ENCODE measurements at regions not wholly inside any gene's neighbourhood (a gene's known extent, or its start where the extent isn't known, plus 50 kb on each side); places are given as distances from the start of the nearest gene placed in this dataset.
"Not testable (repeated sequence)": the region's sequence is repeated elsewhere in the genome, so short reads cannot be mapped to it uniquely, and the experiment has no call there.

DNA sequence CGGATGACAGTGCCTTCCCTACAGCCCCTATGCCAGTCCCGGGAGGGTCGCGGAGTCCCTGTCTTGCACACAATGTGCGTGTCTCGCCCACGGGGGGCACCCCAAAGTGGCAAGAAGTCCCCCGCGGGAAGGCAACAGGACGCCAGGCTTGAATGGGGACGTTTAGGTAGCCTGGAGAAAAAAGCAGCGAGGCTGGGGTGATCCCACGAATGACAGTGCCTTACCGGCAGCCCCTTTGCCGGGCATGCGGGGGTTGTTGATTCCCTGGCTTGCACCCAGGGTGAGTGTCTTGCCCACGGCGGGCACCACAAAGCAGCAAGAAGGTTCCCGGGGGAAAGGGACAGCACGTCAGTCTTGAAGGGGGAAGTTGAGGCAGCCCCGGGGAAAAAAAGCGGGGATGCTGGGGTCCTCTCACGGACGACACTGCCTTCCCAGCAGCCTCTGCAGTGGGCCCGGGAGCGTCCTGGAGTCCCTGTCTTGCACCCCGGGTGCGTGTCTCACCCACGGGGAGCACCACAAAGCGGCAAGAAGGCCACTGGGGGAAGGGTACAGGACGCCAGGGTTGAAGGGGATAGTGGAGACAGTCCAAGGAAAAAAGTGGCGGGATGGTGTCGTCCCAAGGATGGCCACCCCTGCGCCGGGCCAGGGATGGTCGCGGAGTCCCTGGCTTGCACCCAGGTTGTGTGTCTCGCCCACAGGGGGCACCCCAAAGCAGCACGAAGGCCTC is 156.8 kb upstream of the ALG10B start:
- no peak for ATAC-seq

DNA sequence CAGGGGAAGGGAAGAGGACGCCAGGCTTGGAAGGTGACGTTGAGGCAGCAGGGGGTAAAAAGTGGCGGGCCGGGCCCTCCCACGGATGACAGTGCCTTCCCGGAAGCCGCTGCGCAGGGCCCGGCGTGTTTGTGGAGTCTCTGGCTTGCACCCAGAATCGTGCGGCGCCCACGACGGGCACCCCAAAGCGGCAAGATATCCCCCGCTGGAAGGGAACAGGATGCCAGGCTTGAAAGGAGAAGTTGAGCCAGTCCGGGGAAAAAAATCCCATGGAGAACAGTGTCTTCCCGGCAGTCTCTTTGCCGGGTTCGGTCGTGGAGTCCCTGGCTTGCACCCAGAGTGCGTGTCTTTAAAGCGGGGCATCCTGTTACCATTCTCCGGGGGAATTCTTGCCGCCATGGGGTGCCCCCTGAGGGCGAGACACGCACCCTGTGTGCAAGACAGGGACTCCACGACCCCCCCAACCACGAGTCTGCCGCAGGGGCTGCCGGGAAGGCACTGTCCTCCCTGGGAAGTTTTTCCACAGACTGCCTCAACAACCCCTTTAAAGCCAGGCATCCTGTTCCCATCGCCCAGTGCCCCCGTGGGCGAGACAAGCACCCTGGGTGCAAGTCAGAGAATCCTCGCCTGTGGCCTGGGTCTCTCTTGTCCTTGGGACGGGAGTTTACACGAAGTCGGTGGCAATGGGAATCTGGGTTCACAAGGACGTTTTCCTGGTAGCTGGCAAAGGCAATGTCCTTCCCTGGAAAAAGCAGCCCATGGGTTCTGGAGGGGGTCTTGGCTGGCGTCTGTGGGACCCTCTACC is 156.1 kb upstream of the ALG10B start:
- no peaks in the 10 kb centered on the region for H3K36me3 Mint-ChIP-seq (ENCODE audit: insufficient read depth)
- no peak for DNase-seq
- H3K9me3 Mint-ChIP-seq, result peaks cover 4% of the 10 kb centered on the region
- no peaks in the 10 kb centered on the region for H3K27me3 Mint-ChIP-seq (ENCODE audit: low read depth)
- ATAC-seq, result no peak
- no peaks in the 10 kb centered on the region for H3K4me1 Mint-ChIP-seq (ENCODE audit: low read depth)
- H3K4me3 Mint-ChIP-seq, result no peak overlapping the region

More for the DNA sequence above, 156.8 kb upstream of the ALG10B start:
- DNase-seq, result no peak
- no peaks in the 10 kb centered on the region for H3K36me3 Mint-ChIP-seq (ENCODE audit: insufficient read depth)
- peaks cover 4% of the 10 kb centered on the region for H3K9me3 Mint-ChIP-seq
- no peaks in the 10 kb centered on the region for H3K4me1 Mint-ChIP-seq (ENCODE audit: low read depth)
- H3K4me3 Mint-ChIP-seq, result no peak overlapping the region
- H3K27me3 Mint-ChIP-seq (ENCODE audit: low read depth), result no peaks in the 10 kb centered on the region

- no peak for ATAC-seq
- Mint-ChIP-seq H3K36me3 (ENCODE audit: insufficient read depth) (no peaks in the 10 kb centered on the region), H3K4me3 (no peak overlapping the region), H3K4me1 (ENCODE audit: low read depth) (no peaks in the 10 kb centered on the region), H3K27me3 (ENCODE audit: low read depth) (no peaks in the 10 kb centered on the region), H3K9me3 (peaks cover 4% of the 10 kb centered on the region)
- no peak for DNase-seq
Observed at GRCh38 chr12:38161123-38162000, 155.2 kb upstream of the ALG10B start.

DNA sequence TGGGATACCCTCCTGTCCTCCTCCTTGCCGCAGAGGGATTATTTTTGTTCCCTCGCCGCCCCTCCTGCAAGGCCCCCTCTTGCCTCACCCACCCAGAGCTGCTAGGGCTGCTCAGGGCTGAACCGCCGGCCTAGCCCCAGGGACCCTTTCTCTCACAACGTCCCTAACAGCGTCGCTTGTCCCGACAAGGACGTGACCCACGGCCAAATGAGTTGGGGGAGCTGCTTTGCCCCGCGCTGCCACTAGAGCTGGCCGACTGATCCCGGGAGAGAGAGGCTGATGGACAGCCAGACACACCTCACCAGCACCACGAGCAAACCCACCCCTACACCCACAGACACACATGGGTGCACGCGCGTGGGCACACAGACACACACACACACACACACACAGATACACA is 154.6 kb upstream of the ALG10B start:
- Mint-ChIP-seq H3K4me3 (no peak overlapping the region), H3K4me1 (ENCODE audit: low read depth) (no peaks in the 10 kb centered on the region), H3K36me3 (ENCODE audit: insufficient read depth) (no peaks in the 10 kb centered on the region), H3K9me3 (peaks cover 4% of the 10 kb centered on the region), H3K27me3 (ENCODE audit: low read depth) (no peaks in the 10 kb centered on the region)
- no peak for ATAC-seq
- DNase-seq, result no peak

DNA sequence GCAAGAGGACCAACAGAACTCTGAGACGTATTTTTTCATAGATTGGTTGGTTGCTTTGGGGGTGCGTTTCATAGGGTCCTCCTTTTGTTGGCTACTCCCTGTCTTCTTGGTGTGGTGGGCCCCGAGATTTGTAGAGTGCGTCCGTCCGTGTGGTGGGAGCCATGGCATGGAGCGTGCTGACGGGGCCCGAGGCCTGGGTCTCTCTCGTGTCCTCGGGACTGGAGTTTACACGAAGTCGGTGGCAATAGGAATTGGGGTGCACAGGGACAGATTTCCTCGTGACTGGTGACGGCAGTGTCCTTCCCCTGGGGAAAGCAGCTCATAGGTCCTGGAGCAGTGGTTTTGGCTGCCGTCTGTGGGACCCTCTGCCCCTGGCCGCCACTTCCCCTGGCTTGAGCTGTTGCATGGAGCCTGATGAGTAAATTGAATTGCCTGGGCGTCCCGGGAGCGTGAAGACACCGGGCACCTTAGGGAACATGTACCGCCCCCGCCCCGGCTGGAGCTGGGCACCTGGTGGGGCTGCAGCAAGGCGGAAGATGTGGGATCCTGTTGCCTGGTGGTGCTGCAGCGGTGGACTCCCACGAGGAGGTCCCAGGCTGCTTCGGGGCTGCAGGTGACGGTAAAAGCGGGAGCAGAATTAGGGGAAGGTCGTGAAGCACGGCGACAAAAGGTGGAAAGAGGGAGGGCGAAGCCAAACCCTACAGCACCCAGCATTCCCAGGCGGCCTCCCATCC is 153.7 kb upstream of the ALG10B start:
- ATAC-seq (no peak), DNase-seq (no peak)
- H3K4me1 Mint-ChIP-seq (ENCODE audit: low read depth), result no peaks in the 10 kb centered on the region
- no peaks in the 10 kb centered on the region for H3K27me3 Mint-ChIP-seq (ENCODE audit: low read depth)
- peaks cover 4% of the 10 kb centered on the region for H3K9me3 Mint-ChIP-seq
- H3K4me3 Mint-ChIP-seq, result no peak overlapping the region
- H3K36me3 Mint-ChIP-seq (ENCODE audit: insufficient read depth), result no peaks in the 10 kb centered on the region

DNA sequence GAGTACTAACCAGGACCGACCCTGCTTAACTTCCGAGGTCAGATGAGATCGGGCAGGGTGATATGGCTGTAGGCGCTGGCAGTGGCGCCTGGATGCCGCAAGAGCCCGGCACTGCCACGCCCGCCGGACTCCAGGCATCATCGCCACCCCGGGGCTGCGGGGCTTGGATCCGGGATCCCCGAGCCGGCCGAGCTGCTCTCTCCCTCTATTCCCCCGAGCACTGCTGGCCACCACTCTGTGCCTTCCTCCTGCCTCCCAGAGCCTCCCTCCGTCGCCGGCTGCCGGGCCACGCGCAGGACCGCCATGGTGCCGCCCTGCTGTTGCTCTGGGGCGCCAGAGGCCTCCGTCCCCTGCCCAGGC is 153.2 kb upstream of the ALG10B start:
- no peak overlapping the region for H3K4me3 Mint-ChIP-seq

DNA sequence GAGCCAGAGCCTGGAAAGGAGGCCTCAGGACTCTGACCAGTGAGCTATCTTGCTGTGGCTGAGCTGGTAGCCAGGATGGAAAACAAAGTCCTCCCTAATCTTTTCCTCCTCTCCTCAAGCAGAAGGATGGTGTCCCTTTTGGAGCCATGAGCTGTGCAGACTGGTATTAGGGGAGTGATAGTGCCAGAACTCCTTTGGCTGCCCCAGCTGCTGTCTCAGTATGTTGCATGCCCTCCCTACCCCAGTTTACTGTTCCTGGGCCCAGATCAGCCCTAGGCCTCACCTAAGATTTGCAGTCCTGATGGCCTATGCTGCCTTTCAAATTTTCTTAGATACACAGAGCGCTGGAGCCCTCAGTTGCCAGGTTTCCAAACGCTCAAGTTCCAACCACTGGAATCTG is 150.3 kb upstream of the ALG10B start:
- Mint-ChIP-seq H3K27me3 (ENCODE audit: low read depth) (no peaks in the 10 kb centered on the region), H3K9me3 (peaks cover 4% of the 10 kb centered on the region), H3K4me3 (no peak overlapping the region), H3K4me1 (ENCODE audit: low read depth) (no peaks in the 10 kb centered on the region), H3K36me3 (ENCODE audit: insufficient read depth) (no peaks in the 10 kb centered on the region)
- ATAC-seq (no peak), DNase-seq (no peak)

More for the DNA sequence above, 153.2 kb upstream of the ALG10B start:
- Mint-ChIP-seq H3K36me3 (ENCODE audit: insufficient read depth) (no peaks in the 10 kb centered on the region), H3K9me3 (peaks cover 4% of the 10 kb centered on the region), H3K4me1 (ENCODE audit: low read depth) (no peaks in the 10 kb centered on the region), H3K27me3 (ENCODE audit: low read depth) (no peaks in the 10 kb centered on the region)
- no peak for DNase-seq
- no peak for ATAC-seq

GRCh38 chr12:38175538-38175937 is 141.0 kb upstream of the ALG10B start:
- H3K4me1 Mint-ChIP-seq (ENCODE audit: low read depth), result no peaks in the 10 kb centered on the region
- no peak overlapping the region for H3K4me3 Mint-ChIP-seq
- H3K27me3 Mint-ChIP-seq (ENCODE audit: low read depth), result peaks cover 2% of the 10 kb centered on the region
- H3K9me3 Mint-ChIP-seq, result no peaks in the 10 kb centered on the region
- no peak for DNase-seq
- H3K36me3 Mint-ChIP-seq (ENCODE audit: insufficient read depth), result no peaks in the 10 kb centered on the region
- no peak for ATAC-seq

- H3K9me3 Mint-ChIP-seq, result peaks cover 10% of the 10 kb centered on the region
- not testable (repeated sequence) for H3K4me1 Mint-ChIP-seq (ENCODE audit: low read depth); ATAC-seq; H3K36me3 Mint-ChIP-seq (ENCODE audit: insufficient read depth); H3K4me3 Mint-ChIP-seq; H3K27me3 Mint-ChIP-seq (ENCODE audit: low read depth); DNase-seq
Observed at GRCh38 chr12:38183617-38184016, 133.0 kb upstream of the ALG10B start.

GRCh38 chr12:38197286-38197685 is 119.3 kb upstream of the ALG10B start:
- not testable (repeated sequence) for ATAC-seq; H3K4me1 Mint-ChIP-seq (ENCODE audit: low read depth); H3K36me3 Mint-ChIP-seq (ENCODE audit: insufficient read depth); H3K27me3 Mint-ChIP-seq (ENCODE audit: low read depth); H3K9me3 Mint-ChIP-seq; DNase-seq; H3K4me3 Mint-ChIP-seq

DNA sequence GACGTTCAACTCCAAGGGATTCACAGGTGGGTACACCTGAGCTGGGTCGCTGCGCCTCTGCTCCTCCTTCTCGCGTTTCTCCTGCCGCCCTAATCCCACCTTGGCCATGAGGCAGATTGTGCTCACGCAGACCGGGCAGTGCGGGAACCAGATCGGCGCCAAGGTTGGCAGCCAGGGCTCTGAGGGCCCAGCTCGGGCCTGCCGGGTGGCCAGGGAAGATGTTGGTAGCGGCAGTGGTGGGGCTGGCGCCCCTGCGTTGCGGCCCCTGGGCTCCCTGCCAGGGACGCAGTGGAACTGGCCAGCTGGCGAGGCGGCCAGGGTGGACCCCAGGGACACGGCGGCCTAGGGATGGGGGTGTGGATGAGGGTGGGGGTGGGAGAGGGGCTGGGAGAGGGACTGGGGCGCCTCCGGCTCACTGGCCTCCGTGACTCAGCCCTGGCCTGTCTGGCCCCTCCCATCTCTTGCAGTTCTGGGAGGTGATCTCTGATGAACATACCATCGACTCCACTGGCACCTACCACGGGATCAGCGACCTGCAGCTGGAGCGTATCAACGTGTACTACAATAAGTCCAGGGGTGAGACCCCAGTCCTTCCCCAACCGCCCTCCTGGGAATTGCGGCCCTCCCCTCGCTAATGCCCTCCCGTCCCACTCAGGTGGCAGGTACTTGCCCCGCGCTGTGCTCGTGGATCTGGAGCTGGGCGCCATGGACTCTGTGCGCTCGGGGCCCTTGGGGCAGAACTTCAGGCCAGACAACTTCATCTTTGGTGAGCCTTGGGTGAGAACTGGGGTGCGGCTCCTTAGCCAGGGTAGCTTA is 114.9 kb upstream of the ALG10B start:
- H3K4me3 Mint-ChIP-seq, result no peak overlapping the region
- ATAC-seq (no peak), DNase-seq (no peak)
- H3K4me1 Mint-ChIP-seq (ENCODE audit: low read depth), result no peaks in the 10 kb centered on the region
- H3K27me3 Mint-ChIP-seq (ENCODE audit: low read depth), result no peaks in the 10 kb centered on the region
- no peaks in the 10 kb centered on the region for H3K36me3 Mint-ChIP-seq (ENCODE audit: insufficient read depth)
- no peaks in the 10 kb centered on the region for H3K9me3 Mint-ChIP-seq

DNA sequence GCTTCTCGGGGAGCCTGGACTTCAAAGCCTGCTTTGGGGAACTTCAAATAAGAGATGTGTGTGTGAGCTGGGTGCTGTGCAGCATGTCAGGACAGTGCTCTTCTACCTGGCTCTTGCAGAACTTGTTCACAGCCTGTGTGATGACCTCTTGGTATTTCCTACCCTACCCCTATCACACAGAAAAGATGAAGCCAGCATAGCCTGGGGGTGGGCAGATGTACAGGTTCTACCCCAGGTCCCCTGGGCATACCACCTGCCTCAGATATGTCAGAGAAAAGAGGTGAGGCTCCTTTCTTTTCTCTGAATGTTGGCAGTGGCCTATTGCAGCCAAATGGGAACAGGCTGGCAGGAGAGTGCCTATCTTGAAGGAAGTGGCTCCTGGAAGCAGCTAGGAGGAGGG is 111.7 kb upstream of the ALG10B start:
- H3K36me3 Mint-ChIP-seq (ENCODE audit: insufficient read depth), result no peaks in the 10 kb centered on the region

GRCh38 chr12:38222011-38222410 is 94.6 kb upstream of the ALG10B start:
- Mint-ChIP-seq H3K36me3 (ENCODE audit: insufficient read depth) (no peaks in the 10 kb centered on the region), H3K4me3 (no peak overlapping the region)

More for the DNA sequence above, 111.7 kb upstream of the ALG10B start:
- Mint-ChIP-seq H3K27me3 (ENCODE audit: low read depth) (no peaks in the 10 kb centered on the region), H3K9me3 (peaks cover 3% of the 10 kb centered on the region), H3K4me3 (no peak overlapping the region), H3K4me1 (ENCODE audit: low read depth) (no peaks in the 10 kb centered on the region)
- ATAC-seq (no peak), DNase-seq (no peak)

More at GRCh38 chr12:38222011-38222410, 94.6 kb upstream of the ALG10B start:
- Mint-ChIP-seq H3K4me1 (ENCODE audit: low read depth) (no peaks in the 10 kb centered on the region), H3K9me3 (peaks cover 5% of the 10 kb centered on the region), H3K27me3 (ENCODE audit: low read depth) (no peaks in the 10 kb centered on the region)
- ATAC-seq (no peak), DNase-seq (no peak)

Measured in activated T-cell treated with anti-CD3 and anti-CD28 coated beads, Interleukin-2, amount 50 U/mL, for 4 hours (primary cell).